ENCODE measurements at regions not wholly inside any gene's neighbourhood (a gene's known extent, or its start where the extent isn't known, plus 50 kb on each side); places are given as distances from the start of the nearest gene placed in this dataset.
"Not testable (repeated sequence)": the region's sequence is repeated elsewhere in the genome, so short reads cannot be mapped to it uniquely, and the experiment has no call there.

DNA sequence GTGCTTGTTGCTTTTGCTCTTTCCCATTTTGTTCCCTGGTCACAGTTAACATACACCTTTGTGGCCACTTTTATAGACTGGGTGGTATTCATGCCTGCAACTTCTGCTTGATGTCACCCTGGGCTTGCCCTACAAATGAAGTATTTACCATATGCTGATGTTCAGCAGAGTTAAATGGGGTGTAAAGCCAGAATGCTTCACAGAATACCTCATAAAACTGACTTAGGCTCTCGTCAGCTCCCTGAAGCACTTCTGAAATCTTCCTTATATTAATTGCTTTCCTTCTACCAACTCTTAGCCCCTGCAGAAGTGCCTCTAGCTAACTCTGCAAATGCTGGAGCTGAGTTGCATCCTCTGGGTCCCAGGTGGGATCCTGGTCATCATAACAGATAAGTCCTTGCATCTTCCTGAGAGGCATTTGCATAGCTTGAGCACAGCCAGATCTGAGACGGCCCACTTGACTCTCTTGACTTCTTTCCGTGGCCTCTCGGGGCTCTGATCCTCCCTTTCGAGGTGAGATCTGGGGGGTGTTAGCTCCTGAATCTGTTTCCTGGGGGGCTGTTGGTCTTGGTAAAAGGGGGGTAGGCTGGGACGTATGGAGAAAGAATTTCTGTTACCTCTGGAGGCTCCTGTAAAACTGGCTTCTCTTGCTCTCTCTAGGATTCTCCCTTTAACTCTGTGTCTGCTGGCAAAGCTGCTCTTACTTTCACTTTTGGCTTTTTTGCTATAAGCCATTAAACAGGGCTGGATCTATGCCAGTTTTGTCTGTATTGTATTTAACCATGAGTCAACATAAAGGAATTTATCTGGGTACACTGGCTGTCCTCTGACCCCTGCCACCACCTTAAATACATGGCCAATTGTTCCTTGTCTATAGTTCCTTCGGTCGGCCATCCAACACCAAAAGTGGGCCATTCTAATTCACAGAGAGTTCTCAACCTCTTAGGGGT, 223.0 kb upstream of the SYNCRIP start:
- no peak for DNase-seq (ENCODE audit: extremely low spot score)
- CTCF ChIA-PET, result no interaction called here
- POLR2A ChIA-PET, result no interaction called here
- no peak for TF ChIP-seq FOXA1 (IDR thresholded peaks at IDR 0.05)
- no peak for TF ChIP-seq FOXK2 (IDR thresholded peaks at IDR 0.05)
- TF ChIP-seq HDGF (IDR thresholded peaks at IDR 0.05; ENCODE audit: borderline replicate concordance), result no peak
- TF ChIP-seq FOXM1 (IDR thresholded peaks at IDR 0.05; ENCODE audit: borderline replicate concordance), result no peak
- no peak for TF ChIP-seq BHLHE40 (IDR thresholded peaks at IDR 0.05; ENCODE audit: borderline replicate concordance)
- TF ChIP-seq L3MBTL2 (conservative IDR thresholded peaks at IDR 0.05), result no peak
- no peak for TF ChIP-seq ARNT (IDR thresholded peaks at IDR 0.05)
- TF ChIP-seq, protein P1, sequence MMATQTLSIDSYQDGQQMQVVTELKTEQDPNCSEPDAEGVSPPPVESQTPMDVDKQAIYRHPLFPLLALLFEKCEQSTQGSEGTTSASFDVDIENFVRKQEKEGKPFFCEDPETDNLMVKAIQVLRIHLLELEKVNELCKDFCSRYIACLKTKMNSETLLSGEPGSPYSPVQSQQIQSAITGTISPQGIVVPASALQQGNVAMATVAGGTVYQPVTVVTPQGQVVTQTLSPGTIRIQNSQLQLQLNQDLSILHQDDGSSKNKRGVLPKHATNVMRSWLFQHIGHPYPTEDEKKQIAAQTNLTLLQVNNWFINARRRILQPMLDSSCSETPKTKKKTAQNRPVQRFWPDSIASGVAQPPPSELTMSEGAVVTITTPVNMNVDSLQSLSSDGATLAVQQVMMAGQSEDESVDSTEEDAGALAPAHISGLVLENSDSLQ (IDR thresholded peaks at IDR 0.05), result no peak
- TF ChIP-seq LEF1 (IDR thresholded peaks at IDR 0.05; ENCODE audit: borderline replicate concordance), result no peak
- TF ChIP-seq SP1 (IDR thresholded peaks at IDR 0.05), result no peak

DNA sequence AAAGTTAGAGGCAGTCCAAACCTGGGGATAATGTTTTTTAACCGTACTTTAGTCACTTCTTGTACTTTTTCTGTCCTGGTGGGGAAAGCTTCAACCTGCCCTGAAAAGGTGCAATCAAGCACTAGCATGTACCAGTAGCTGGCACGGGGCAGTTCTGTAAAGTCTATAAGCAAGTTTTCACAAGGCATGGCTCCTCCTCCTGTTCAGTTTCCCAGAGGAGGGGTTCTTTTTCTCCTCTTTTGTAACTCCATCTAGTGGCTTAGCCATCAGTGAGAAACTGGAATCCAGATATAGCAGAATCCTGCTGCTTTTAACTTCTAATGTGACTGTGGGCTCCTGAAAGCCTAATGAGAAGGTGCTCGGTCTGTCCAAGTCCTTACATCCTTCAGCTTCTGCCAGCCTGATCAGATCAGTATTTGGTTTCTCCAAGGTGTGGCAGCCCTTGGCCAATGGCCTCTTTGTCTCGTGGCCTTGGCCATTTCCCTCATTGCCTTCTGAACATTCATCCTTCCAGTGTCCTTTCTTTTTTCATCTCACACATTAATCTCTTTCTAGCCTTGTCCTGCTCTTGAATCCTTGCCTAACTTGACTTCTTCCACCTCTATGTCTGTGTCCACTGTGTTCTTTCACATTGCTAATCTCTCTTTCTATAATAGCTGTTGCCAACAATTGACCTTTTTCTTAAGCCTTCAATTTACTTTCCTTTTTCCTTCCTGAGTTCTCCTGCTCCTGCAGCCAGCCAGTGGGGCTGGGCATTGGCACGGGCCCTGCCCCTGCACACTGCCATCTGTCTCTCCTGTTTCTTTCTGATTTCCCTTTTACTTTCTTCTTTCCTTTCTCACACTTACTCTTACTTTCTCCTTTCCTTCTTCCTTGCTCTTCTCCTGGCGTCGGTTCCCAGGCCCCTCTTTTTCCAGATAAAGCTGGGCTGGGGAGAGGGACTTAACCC, 222.0 kb upstream of the SYNCRIP start:
- DNase-seq (ENCODE audit: extremely low spot score), result no peak
- ChIA-PET POLR2A (no interaction called here), CTCF (no interaction called here)
- no peak for TF ChIP-seq FOXA1 (IDR thresholded peaks at IDR 0.05)
- TF ChIP-seq FOXK2 (IDR thresholded peaks at IDR 0.05), result no peak
- TF ChIP-seq, protein P1 (IDR thresholded peaks at IDR 0.05), result no peak
- TF ChIP-seq SP1 (IDR thresholded peaks at IDR 0.05), result no peak
- no peak for TF ChIP-seq NFRKB (IDR thresholded peaks at IDR 0.05)

DNA sequence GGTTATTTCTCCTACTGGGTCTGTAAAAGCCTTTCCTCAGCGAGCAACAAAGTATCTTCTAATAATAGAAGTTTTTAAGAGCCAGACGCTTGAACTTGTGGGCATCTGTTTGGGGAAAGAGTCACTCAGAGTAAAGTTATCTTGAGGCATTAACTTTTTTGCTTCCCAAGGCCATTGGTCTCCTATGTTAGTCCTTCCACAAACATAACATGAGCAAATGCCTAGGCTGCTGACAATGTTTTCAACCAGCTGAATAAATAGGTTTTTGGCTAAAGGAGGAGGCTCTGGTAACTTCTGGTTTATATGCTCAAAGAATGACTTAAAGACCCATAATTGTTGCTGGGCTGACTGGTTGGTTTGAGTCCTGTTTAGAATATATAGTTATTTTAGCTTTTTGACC, 213.5 kb upstream of the SYNCRIP start:
- CTCF ChIA-PET, result no interaction called here
- DNase-seq (ENCODE audit: extremely low spot score), result no peak
- POLR2A ChIA-PET, result no interaction called here
- TF ChIP-seq FOXK2 (IDR thresholded peaks at IDR 0.05) (no peak), TARDBP (IDR thresholded peaks at IDR 0.05) (no peak), ARNT (IDR thresholded peaks at IDR 0.05) (no peak)

DNA sequence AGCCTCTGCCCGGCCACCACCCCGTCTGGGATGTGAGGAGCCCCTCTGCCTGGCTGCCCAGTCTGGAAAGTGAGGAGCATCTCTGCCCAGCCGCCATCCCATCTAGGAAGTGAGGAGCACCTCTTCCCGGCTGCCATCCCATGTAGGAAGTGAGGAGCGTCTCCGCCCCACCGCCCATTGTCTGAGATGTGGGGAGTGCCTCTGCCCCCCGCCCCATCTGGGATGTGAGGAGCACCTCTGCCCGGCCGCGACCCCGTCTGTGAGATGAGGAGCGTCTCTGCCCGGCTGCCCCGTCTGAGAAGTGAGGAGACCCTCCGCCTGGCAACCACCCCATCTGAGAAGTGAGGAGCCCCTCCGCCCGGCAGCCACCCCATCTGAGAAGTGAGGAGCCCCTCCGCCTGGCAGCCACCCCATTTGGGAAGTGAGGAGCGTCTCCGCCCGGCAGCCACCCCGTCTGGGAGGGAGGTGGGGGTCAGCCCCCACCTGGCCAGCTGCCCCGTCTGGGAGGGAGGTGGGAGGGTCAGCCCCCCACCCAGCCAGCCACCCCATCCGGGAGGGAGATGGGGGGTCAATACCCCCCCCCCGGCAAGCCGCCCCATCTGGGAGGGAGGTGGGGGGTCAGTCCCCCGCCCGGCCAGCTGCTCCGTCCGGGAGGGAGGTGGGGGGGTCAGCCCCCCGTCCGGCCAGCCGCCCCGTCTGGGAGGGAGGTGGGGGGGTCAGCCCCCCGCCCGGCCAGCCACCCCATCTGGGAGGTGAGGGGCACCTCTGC, 195.8 kb upstream of the SYNCRIP start:
- DNase-seq (ENCODE audit: extremely low spot score); CTCF ChIA-PET; POLR2A ChIA-PET: not testable (repeated sequence)

DNA sequence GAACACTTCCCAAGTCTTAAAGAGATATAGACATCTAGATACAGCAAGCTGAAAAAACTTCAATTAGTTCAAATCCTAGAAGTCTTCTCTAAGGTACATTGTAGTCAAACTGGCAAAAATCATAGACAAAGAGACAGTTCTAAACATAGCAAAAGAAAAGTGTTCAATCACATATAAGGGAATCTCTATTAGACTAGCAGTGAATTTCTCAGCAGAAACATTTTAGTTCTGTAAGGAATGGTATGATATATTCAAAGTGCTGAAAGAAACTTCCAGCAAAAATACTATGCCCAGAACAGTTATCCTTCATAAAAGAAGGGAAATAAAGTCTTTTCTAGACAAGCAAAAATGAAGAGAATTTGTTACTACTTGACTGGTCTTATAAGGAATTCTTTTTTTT, 186.3 kb upstream of the SYNCRIP start:
- POLR2A ChIA-PET, result no interaction called here
- TF ChIP-seq L3MBTL2 (conservative IDR thresholded peaks at IDR 0.05), result no peak
- TF ChIP-seq BHLHE40 (IDR thresholded peaks at IDR 0.05; ENCODE audit: borderline replicate concordance), result no peak
- no peak for TF ChIP-seq ZNF384 (IDR thresholded peaks at IDR 0.05)
- no peak for TF ChIP-seq HDGF (IDR thresholded peaks at IDR 0.05; ENCODE audit: borderline replicate concordance)
- no peak for TF ChIP-seq FOXA1 (IDR thresholded peaks at IDR 0.05)
- TF ChIP-seq SP1 (IDR thresholded peaks at IDR 0.05), result no peak
- TF ChIP-seq CTBP1 (IDR thresholded peaks at IDR 0.05; ENCODE audit: borderline replicate concordance), result no peak
- no peak for TF ChIP-seq SUZ12 (IDR thresholded peaks at IDR 0.05)
- CTCF ChIA-PET, result no interaction called here
- DNase-seq (ENCODE audit: extremely low spot score), result no peak

DNA sequence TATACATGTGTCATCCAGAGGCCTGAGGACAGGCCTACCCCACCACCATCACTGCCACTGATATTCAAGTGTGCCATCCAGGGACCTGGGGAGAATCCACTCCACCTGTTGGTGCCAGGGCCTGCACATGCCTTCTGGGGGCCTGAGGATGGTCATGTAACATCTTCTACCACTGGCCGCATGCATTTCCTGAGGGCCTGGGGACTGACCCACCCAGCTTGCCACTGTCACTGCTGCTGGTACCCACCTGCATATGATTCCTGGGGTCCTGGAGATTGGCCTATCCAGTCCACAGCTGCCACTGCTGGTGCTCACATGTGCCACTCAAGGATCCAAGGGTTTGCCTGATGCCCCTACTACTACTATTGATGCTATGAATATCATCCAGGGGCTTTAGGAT, 184.3 kb upstream of the SYNCRIP start:
- CTCF ChIA-PET, result no interaction called here

More for the DNA sequence above, 184.3 kb upstream of the SYNCRIP start:
- POLR2A ChIA-PET, result no interaction called here
- DNase-seq (ENCODE audit: extremely low spot score), result no peak
- TF ChIP-seq SP1 (IDR thresholded peaks at IDR 0.05) (no peak), NFRKB (IDR thresholded peaks at IDR 0.05) (no peak), LEF1 (IDR thresholded peaks at IDR 0.05; ENCODE audit: borderline replicate concordance) (no peak), ZNF384 (IDR thresholded peaks at IDR 0.05) (no peak), BHLHE40 (IDR thresholded peaks at IDR 0.05; ENCODE audit: borderline replicate concordance) (no peak), HDGF (IDR thresholded peaks at IDR 0.05; ENCODE audit: borderline replicate concordance) (no peak), TARDBP (IDR thresholded peaks at IDR 0.05) (no peak), SUZ12 (IDR thresholded peaks at IDR 0.05) (no peak), FOXA1 (IDR thresholded peaks at IDR 0.05) (no peak), FOXM1 (IDR thresholded peaks at IDR 0.05; ENCODE audit: borderline replicate concordance) (no peak), ARNT (IDR thresholded peaks at IDR 0.05) (no peak), CTBP1 (IDR thresholded peaks at IDR 0.05; ENCODE audit: borderline replicate concordance) (no peak), ELF4 (IDR thresholded peaks at IDR 0.05) (no peak), L3MBTL2 (conservative IDR thresholded peaks at IDR 0.05) (no peak), FOXK2 (IDR thresholded peaks at IDR 0.05) (no peak)
- TF ChIP-seq, protein P1 (IDR thresholded peaks at IDR 0.05), result no peak

All from HEK293T (cell line).